ENCODE measurements at regions not wholly inside any gene's neighbourhood (a gene's known extent, or its start where the extent isn't known, plus 50 kb on each side); places are given as distances from the start of the nearest gene placed in this dataset.

DNA sequence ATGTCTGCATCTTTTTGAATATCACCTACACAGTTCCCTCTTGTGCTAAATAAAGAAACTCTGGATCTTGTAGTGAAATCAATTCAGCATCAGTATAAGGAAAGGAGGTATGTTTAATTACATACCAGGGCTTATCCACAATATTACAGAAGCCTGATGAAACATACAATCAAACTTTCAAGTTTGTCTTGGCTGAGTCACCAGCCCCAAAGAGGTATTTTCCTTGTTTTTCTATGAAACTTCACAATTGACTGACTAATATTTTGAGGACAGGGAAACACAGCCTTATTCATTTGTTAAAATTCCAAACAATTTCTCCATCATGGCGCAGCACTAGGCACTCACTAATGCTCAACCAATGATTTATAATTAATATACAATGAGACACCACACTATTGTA is 952.4 kb downstream of the PCDH17 start:
- no peaks in the 10 kb centered on the region for H3K9me3 ChIP-seq (ENCODE audit: control insufficient read depth in 4 of 4, low read length in 3 of 4)
- TF ChIP-seq SP1 (IDR thresholded peaks at IDR 0.05) (no peak), EGR1 (IDR thresholded peaks at IDR 0.05; ENCODE audit: low read depth in 2 of 2) (no peak), RAD21 (IDR thresholded peaks at IDR 0.05) (no peak), RXRA (IDR thresholded peaks at IDR 0.05) (no peak), TAF1 (conservative IDR thresholded peaks at IDR 0.05) (no peak), JUND (IDR thresholded peaks at IDR 0.05) (no peak)
- TF ChIP-seq, protein P1, sequence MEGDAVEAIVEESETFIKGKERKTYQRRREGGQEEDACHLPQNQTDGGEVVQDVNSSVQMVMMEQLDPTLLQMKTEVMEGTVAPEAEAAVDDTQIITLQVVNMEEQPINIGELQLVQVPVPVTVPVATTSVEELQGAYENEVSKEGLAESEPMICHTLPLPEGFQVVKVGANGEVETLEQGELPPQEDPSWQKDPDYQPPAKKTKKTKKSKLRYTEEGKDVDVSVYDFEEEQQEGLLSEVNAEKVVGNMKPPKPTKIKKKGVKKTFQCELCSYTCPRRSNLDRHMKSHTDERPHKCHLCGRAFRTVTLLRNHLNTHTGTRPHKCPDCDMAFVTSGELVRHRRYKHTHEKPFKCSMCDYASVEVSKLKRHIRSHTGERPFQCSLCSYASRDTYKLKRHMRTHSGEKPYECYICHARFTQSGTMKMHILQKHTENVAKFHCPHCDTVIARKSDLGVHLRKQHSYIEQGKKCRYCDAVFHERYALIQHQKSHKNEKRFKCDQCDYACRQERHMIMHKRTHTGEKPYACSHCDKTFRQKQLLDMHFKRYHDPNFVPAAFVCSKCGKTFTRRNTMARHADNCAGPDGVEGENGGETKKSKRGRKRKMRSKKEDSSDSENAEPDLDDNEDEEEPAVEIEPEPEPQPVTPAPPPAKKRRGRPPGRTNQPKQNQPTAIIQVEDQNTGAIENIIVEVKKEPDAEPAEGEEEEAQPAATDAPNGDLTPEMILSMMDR (IDR thresholded peaks at IDR 0.05; ENCODE audit: low read depth, low read length, missing input control), result no peak
- TF ChIP-seq, protein P2, sequence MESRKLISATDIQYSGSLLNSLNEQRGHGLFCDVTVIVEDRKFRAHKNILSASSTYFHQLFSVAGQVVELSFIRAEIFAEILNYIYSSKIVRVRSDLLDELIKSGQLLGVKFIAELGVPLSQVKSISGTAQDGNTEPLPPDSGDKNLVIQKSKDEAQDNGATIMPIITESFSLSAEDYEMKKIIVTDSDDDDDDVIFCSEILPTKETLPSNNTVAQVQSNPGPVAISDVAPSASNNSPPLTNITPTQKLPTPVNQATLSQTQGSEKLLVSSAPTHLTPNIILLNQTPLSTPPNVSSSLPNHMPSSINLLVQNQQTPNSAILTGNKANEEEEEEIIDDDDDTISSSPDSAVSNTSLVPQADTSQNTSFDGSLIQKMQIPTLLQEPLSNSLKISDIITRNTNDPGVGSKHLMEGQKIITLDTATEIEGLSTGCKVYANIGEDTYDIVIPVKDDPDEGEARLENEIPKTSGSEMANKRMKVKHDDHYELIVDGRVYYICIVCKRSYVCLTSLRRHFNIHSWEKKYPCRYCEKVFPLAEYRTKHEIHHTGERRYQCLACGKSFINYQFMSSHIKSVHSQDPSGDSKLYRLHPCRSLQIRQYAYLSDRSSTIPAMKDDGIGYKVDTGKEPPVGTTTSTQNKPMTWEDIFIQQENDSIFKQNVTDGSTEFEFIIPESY (IDR thresholded peaks at IDR 0.05), result no peak
- TF ChIP-seq, protein P3, sequence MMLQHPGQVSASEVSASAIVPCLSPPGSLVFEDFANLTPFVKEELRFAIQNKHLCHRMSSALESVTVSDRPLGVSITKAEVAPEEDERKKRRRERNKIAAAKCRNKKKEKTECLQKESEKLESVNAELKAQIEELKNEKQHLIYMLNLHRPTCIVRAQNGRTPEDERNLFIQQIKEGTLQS (IDR thresholded peaks at IDR 0.05), result no peak
- TF ChIP-seq, protein P4, sequence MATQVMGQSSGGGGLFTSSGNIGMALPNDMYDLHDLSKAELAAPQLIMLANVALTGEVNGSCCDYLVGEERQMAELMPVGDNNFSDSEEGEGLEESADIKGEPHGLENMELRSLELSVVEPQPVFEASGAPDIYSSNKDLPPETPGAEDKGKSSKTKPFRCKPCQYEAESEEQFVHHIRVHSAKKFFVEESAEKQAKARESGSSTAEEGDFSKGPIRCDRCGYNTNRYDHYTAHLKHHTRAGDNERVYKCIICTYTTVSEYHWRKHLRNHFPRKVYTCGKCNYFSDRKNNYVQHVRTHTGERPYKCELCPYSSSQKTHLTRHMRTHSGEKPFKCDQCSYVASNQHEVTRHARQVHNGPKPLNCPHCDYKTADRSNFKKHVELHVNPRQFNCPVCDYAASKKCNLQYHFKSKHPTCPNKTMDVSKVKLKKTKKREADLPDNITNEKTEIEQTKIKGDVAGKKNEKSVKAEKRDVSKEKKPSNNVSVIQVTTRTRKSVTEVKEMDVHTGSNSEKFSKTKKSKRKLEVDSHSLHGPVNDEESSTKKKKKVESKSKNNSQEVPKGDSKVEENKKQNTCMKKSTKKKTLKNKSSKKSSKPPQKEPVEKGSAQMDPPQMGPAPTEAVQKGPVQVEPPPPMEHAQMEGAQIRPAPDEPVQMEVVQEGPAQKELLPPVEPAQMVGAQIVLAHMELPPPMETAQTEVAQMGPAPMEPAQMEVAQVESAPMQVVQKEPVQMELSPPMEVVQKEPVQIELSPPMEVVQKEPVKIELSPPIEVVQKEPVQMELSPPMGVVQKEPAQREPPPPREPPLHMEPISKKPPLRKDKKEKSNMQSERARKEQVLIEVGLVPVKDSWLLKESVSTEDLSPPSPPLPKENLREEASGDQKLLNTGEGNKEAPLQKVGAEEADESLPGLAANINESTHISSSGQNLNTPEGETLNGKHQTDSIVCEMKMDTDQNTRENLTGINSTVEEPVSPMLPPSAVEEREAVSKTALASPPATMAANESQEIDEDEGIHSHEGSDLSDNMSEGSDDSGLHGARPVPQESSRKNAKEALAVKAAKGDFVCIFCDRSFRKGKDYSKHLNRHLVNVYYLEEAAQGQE (IDR thresholded peaks at IDR 0.05), result no peak
- no peak overlapping the region for H3K4me3 ChIP-seq (ENCODE audit: low read depth in 1 of 3, low read length in 3 of 3)
- H3K4me1 ChIP-seq (ENCODE audit: control insufficient read depth in 4 of 4, insufficient read depth in 4 of 4, low read length in 3 of 4), result no peaks in the 10 kb centered on the region
- WGBS, result 97% methylated on average over 1 of the region's 1 CpG
- H3K27ac ChIP-seq (ENCODE audit: low read depth in 1 of 2, low read length in 2 of 2), result no peak overlapping the region
- no peak for DNase-seq (ENCODE audit: low spot score)
- H3K27me3 ChIP-seq (ENCODE audit: control insufficient read depth in 4 of 4, insufficient read depth in 4 of 4, low read length in 3 of 4), result no peaks in the 10 kb centered on the region
- H3K9ac ChIP-seq (ENCODE audit: low read depth in 1 of 2, low read length in 2 of 2), result no peak overlapping the region
- no peaks in the 10 kb centered on the region for H3K36me3 ChIP-seq (ENCODE audit: control insufficient read depth in 4 of 4, insufficient read depth in 3 of 4, low read depth in 1 of 4, low read length in 3 of 4)

DNA sequence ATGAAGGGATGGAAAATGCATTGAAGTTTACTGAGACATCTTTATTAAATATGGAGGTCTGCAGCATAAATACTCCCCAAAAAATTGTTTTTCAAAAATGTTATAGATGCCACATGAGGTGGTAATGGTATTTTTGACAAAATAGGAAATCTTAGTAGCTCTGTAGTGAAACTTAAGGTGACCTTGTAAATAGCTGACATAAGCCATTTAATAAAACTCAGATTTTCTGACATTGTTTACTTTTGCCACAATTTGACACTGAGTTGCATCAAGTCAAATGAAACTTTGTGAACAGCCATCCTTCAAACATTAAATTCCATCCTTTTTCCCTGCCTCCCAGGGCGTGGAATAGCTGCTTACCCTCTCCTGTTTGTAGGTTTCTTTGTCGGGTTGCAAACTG is 953.1 kb downstream of the PCDH17 start:
- no peaks in the 10 kb centered on the region for H3K27me3 ChIP-seq (ENCODE audit: control insufficient read depth in 4 of 4, insufficient read depth in 4 of 4, low read length in 3 of 4)
- WGBS, result 82% methylated on average over 2 of the region's 2 CpGs
- H3K9me3 ChIP-seq (ENCODE audit: control insufficient read depth in 4 of 4, low read length in 3 of 4), result no peaks in the 10 kb centered on the region
- no peaks in the 10 kb centered on the region for H3K4me1 ChIP-seq (ENCODE audit: control insufficient read depth in 4 of 4, insufficient read depth in 4 of 4, low read length in 3 of 4)
- no peak overlapping the region for H3K9ac ChIP-seq (ENCODE audit: low read depth in 1 of 2, low read length in 2 of 2)
- H3K36me3 ChIP-seq (ENCODE audit: control insufficient read depth in 4 of 4, insufficient read depth in 3 of 4, low read depth in 1 of 4, low read length in 3 of 4), result no peaks in the 10 kb centered on the region
- TF ChIP-seq GABPA (IDR thresholded peaks at IDR 0.05 in 1 of 2, conservative IDR thresholded peaks at IDR 0.05 in 1 of 2), result no peak
- TF ChIP-seq, protein P3 (IDR thresholded peaks at IDR 0.05), result no peak
- no peak for TF ChIP-seq YY1 (IDR thresholded peaks at IDR 0.05)
- no peak for TF ChIP-seq HNF4A (conservative IDR thresholded peaks at IDR 0.05)
- TF ChIP-seq, protein P5, sequence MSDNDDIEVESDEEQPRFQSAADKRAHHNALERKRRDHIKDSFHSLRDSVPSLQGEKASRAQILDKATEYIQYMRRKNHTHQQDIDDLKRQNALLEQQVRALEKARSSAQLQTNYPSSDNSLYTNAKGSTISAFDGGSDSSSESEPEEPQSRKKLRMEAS (IDR thresholded peaks at IDR 0.05), result no peak
- TF ChIP-seq FOXA1 (IDR thresholded peaks at IDR 0.05), result no peak
- H3K27ac ChIP-seq (ENCODE audit: low read depth in 1 of 2, low read length in 2 of 2), result no peak overlapping the region
- no peak overlapping the region for H3K4me3 ChIP-seq (ENCODE audit: low read depth in 1 of 3, low read length in 3 of 3)
- DNase-seq (ENCODE audit: low spot score), result no peak
